ENCODE measurements at regions not wholly inside any gene's neighbourhood (a gene's known extent, or its start where the extent isn't known, plus 50 kb on each side); places are given as distances from the start of the nearest gene placed in this dataset.

GRCh38 chr1:163912170-163912884 is 590.6 kb downstream of the NUF2 start:
- TF ChIP-seq CTCF (conservative IDR thresholded peaks at IDR 0.05) (no peak), ZFX (IDR thresholded peaks at IDR 0.05) (no peak)
